GM19239 (cell line): ENCODE measurements at regions not wholly inside any gene's neighbourhood (a gene's known extent, or its start where the extent isn't known, plus 50 kb on each side); places are given as distances from the start of the nearest gene placed in this dataset.

ENCODE experiments used
- DNase-seq: peaks from one replicate; pipeline ENCODE4 v3.0.0; 2011; ENCODE audit warnings: low spot score; ENCODE audit not compliant: insufficient read length
- FAIRE-seq: peaks from 2 replicates; lab custom pipeline; 2011; peaks lifted over from hg19 to GRCh38; lab: Jason Lieb, UNC

- FAIRE-seq, result no peak
Measured at GRCh38 chr20:57805747-57806146, 95.9 kb upstream of the PMEPA1 start.

GRCh38 chr20:57804470-57805250, 94.8 kb upstream of the PMEPA1 start:
- DNase-seq, result no peak
- FAIRE-seq, result no peak

More at GRCh38 chr20:57805747-57806146, 95.9 kb upstream of the PMEPA1 start:
- DNase-seq, result no peak

GRCh38 chr20:57803508-57804005, 93.7 kb upstream of the PMEPA1 start:
- no peak for FAIRE-seq

GRCh38 chr20:57802765-57803507, 93.1 kb upstream of the PMEPA1 start:
- DNase-seq, result no peak
- no peak for FAIRE-seq

More at GRCh38 chr20:57803508-57804005, 93.7 kb upstream of the PMEPA1 start:
- DNase-seq, result no peak

GRCh38 chr20:57801581-57801980, 91.8 kb upstream of the PMEPA1 start:
- FAIRE-seq (no peak), DNase-seq (no peak)

GRCh38 chr20:57800791-57801430, 91.1 kb upstream of the PMEPA1 start:
- DNase-seq (no peak), FAIRE-seq (no peak)

GRCh38 chr20:57797401-57797800, 87.6 kb upstream of the PMEPA1 start:
- FAIRE-seq (no peak), DNase-seq (no peak)

- FAIRE-seq, result no peak
- no peak for DNase-seq
Measured at GRCh38 chr20:57795977-57796560, 86.3 kb upstream of the PMEPA1 start.

GRCh38 chr20:57795342-57795697, 85.5 kb upstream of the PMEPA1 start:
- DNase-seq (no peak), FAIRE-seq (no peak)

- FAIRE-seq (no peak), DNase-seq (no peak)
Measured at GRCh38 chr20:57794600-57795341, 85.0 kb upstream of the PMEPA1 start.

- FAIRE-seq (no peak), DNase-seq (no peak)
Measured at GRCh38 chr20:57794036-57794435, 84.2 kb upstream of the PMEPA1 start.

GRCh38 chr20:57793421-57793820, 83.6 kb upstream of the PMEPA1 start:
- no peak for DNase-seq
- FAIRE-seq, result no peak

GRCh38 chr20:57792386-57793080, 82.7 kb upstream of the PMEPA1 start:
- DNase-seq (no peak), FAIRE-seq (no peak)

GRCh38 chr20:57791966-57792365, 82.2 kb upstream of the PMEPA1 start:
- FAIRE-seq (no peak), DNase-seq (no peak)

GRCh38 chr20:57791178-57791962, 81.6 kb upstream of the PMEPA1 start:
- no peak for FAIRE-seq
- DNase-seq, result no peak

GRCh38 chr20:57790176-57790575, 80.4 kb upstream of the PMEPA1 start:
- DNase-seq (no peak), FAIRE-seq (no peak)

- no peak for FAIRE-seq
- DNase-seq, result no peak
Measured at GRCh38 chr20:57788936-57789613, 79.3 kb upstream of the PMEPA1 start.
